ENCODE measurements at regions not wholly inside any gene's neighbourhood (a gene's known extent, or its start where the extent isn't known, plus 50 kb on each side); places are given as distances from the start of the nearest gene placed in this dataset.
"Not testable (repeated sequence)": the region's sequence is repeated elsewhere in the genome, so short reads cannot be mapped to it uniquely, and the experiment has no call there.

GRCh38 chr12:114600584-114600983, 83.4 kb downstream of the TBX3 start:
- DNase-seq; H3K9me3 ChIP-seq (ENCODE audit: control insufficient read depth in 2 of 3, low read length in 3 of 3); H3K4me1 ChIP-seq (ENCODE audit: control insufficient read depth in 2 of 2, insufficient read depth in 2 of 2, low read length in 2 of 2); H3K4me3 Mint-ChIP-seq; H3K4me3 ChIP-seq (ENCODE audit: low read length); H3K27ac Mint-ChIP-seq; POLR2A ChIA-PET; intact Hi-C loops (cut with micrococcal nuclease); ATAC-seq; CTCF ChIA-PET; H3K4me1 Mint-ChIP-seq; H3K27me3 ChIP-seq (ENCODE audit: control insufficient read depth in 2 of 2, insufficient read depth in 2 of 2, low read length in 2 of 2); H3K36me3 ChIP-seq (ENCODE audit: control insufficient read depth in 2 of 3, insufficient read depth in 3 of 3, low read length in 3 of 3); H3K27ac ChIP-seq (ENCODE audit: low read depth, low read length); H3K36me3 Mint-ChIP-seq: not testable (repeated sequence)
- Mint-ChIP-seq H3K27me3 (peaks cover 0 to 13% (median 0%) of the 10 kb centered on the region in 5 donors), H3K9me3 (peaks cover 0 to 24% (median 2%) of the 10 kb centered on the region in 11 donors)

GRCh38 chr12:114598111-114598510, 85.9 kb downstream of the TBX3 start:
- intact Hi-C loops (cut with micrococcal nuclease) = no loop called here
- H3K27me3 ChIP-seq (ENCODE audit: control insufficient read depth in 2 of 2, insufficient read depth in 2 of 2, low read length in 2 of 2) = no peaks in the 10 kb centered on the region
- peaks cover 0 to 13% (median 0%) of the 10 kb centered on the region in 5 donors for H3K27me3 Mint-ChIP-seq
- no peaks in the 10 kb centered on the region for H3K4me1 Mint-ChIP-seq
- no peaks in the 10 kb centered on the region for H3K36me3 Mint-ChIP-seq
- H3K27ac Mint-ChIP-seq = no peak overlapping the region
- ATAC-seq = no peak
- no peak overlapping the region for H3K4me3 ChIP-seq (ENCODE audit: low read length)
- no peak overlapping the region for H3K4me3 Mint-ChIP-seq
- ChIA-PET POLR2A (no interaction called here), CTCF (no interaction called here)
- H3K27ac ChIP-seq (ENCODE audit: low read depth, low read length) = no peak overlapping the region
- H3K9me3 Mint-ChIP-seq = peaks cover 2 to 24% (median 6%) of the 10 kb centered on the region in 11 donors
- H3K9me3 ChIP-seq (ENCODE audit: control insufficient read depth in 2 of 3, low read length in 3 of 3) = no peaks in the 10 kb centered on the region
- H3K4me1 ChIP-seq (ENCODE audit: control insufficient read depth in 2 of 2, insufficient read depth in 2 of 2, low read length in 2 of 2) = no peaks in the 10 kb centered on the region
- DNase-seq = no peak
- H3K36me3 ChIP-seq (ENCODE audit: control insufficient read depth in 2 of 3, insufficient read depth in 3 of 3, low read length in 3 of 3) = no peaks in the 10 kb centered on the region

- Histone ChIP-seq H3K27me3 (ENCODE audit: control insufficient read depth in 2 of 2, insufficient read depth in 2 of 2, low read length in 2 of 2) (no peaks in the 10 kb centered on the region), H3K4me1 (ENCODE audit: control insufficient read depth in 2 of 2, insufficient read depth in 2 of 2, low read length in 2 of 2) (no peaks in the 10 kb centered on the region), H3K36me3 (ENCODE audit: control insufficient read depth in 2 of 3, insufficient read depth in 3 of 3, low read length in 3 of 3) (no peaks in the 10 kb centered on the region), H3K27ac (ENCODE audit: low read depth, low read length) (no peak overlapping the region), H3K9me3 (ENCODE audit: control insufficient read depth in 2 of 3, low read length in 3 of 3) (no peaks in the 10 kb centered on the region), H3K4me3 (ENCODE audit: low read length) (no peak overlapping the region)
- H3K27ac Mint-ChIP-seq = no peak overlapping the region
- peaks cover 0 to 14% (median 7%) of the 10 kb centered on the region in 11 donors for H3K9me3 Mint-ChIP-seq
- ATAC-seq = no peak
- H3K36me3 Mint-ChIP-seq = no peaks in the 10 kb centered on the region
- CTCF ChIA-PET = no interaction called here
- intact Hi-C loops (cut with micrococcal nuclease) = no loop called here
- no peaks in the 10 kb centered on the region for H3K4me1 Mint-ChIP-seq
- DNase-seq = no peak
- H3K4me3 Mint-ChIP-seq = no peak overlapping the region
- peaks cover 0 to 7% (median 0%) of the 10 kb centered on the region in 5 donors for H3K27me3 Mint-ChIP-seq
- POLR2A ChIA-PET = no interaction called here
Observed at GRCh38 chr12:114592946-114593345, 91.0 kb downstream of the TBX3 start.

GRCh38 chr12:114588061-114588460, 95.9 kb downstream of the TBX3 start:
- peaks cover 0 to 14% (median 6%) of the 10 kb centered on the region in 11 donors for H3K9me3 Mint-ChIP-seq
- H3K27ac Mint-ChIP-seq = no peak overlapping the region
- no peaks in the 10 kb centered on the region for H3K36me3 Mint-ChIP-seq
- CTCF ChIA-PET = no interaction called here
- intact Hi-C loops (cut with micrococcal nuclease) = no loop called here
- POLR2A ChIA-PET = no interaction called here
- H3K27me3 Mint-ChIP-seq = peaks cover 0 to 13% (median under 1%) of the 10 kb centered on the region in 5 donors
- no peak overlapping the region for H3K4me3 ChIP-seq (ENCODE audit: low read length)
- ATAC-seq (no peak), DNase-seq (no peak)
- H3K27ac ChIP-seq (ENCODE audit: low read depth, low read length) = no peak overlapping the region
- H3K4me1 ChIP-seq (ENCODE audit: control insufficient read depth in 2 of 2, insufficient read depth in 2 of 2, low read length in 2 of 2) = no peaks in the 10 kb centered on the region
- no peak overlapping the region for H3K4me3 Mint-ChIP-seq
- H3K36me3 ChIP-seq (ENCODE audit: control insufficient read depth in 2 of 3, insufficient read depth in 3 of 3, low read length in 3 of 3) = no peaks in the 10 kb centered on the region
- H3K4me1 Mint-ChIP-seq = no peaks in the 10 kb centered on the region
- H3K9me3 ChIP-seq (ENCODE audit: control insufficient read depth in 2 of 3, low read length in 3 of 3) = no peaks in the 10 kb centered on the region
- H3K27me3 ChIP-seq (ENCODE audit: control insufficient read depth in 2 of 2, insufficient read depth in 2 of 2, low read length in 2 of 2) = no peaks in the 10 kb centered on the region

- Mint-ChIP-seq H3K4me1 (no peaks in the 10 kb centered on the region), H3K27me3 (peaks cover 0 to 38% (median 16%) of the 10 kb centered on the region in 5 donors), H3K4me3 (no peak overlapping the region), H3K27ac (no peak overlapping the region), H3K9me3 (peaks cover 0 to 4% (median 0%) of the 10 kb centered on the region in 11 donors), H3K36me3 (no peaks in the 10 kb centered on the region)
- Histone ChIP-seq H3K4me3 (ENCODE audit: low read length) (no peak overlapping the region), H3K27ac (ENCODE audit: low read depth, low read length) (no peak overlapping the region), H3K27me3 (ENCODE audit: control insufficient read depth in 2 of 2, insufficient read depth in 2 of 2, low read length in 2 of 2) (no peaks in the 10 kb centered on the region), H3K36me3 (ENCODE audit: control insufficient read depth in 2 of 3, insufficient read depth in 3 of 3, low read length in 3 of 3) (no peaks in the 10 kb centered on the region), H3K9me3 (ENCODE audit: control insufficient read depth in 2 of 3, low read length in 3 of 3) (no peaks in the 10 kb centered on the region), H3K4me1 (ENCODE audit: control insufficient read depth in 2 of 2, insufficient read depth in 2 of 2, low read length in 2 of 2) (no peaks in the 10 kb centered on the region)
- ChIA-PET CTCF (no interaction called here), POLR2A (no interaction called here)
- ATAC-seq (no peak), DNase-seq (no peak)
- intact Hi-C loops (cut with micrococcal nuclease) = no loop called here
Observed at GRCh38 chr12:114580306-114580705, 103.7 kb downstream of the TBX3 start.

GRCh38 chr12:114579389-114579788, 104.6 kb downstream of the TBX3 start:
- intact Hi-C loops (cut with micrococcal nuclease) = no loop called here
- Histone ChIP-seq H3K27me3 (ENCODE audit: control insufficient read depth in 2 of 2, insufficient read depth in 2 of 2, low read length in 2 of 2) (no peaks in the 10 kb centered on the region), H3K27ac (ENCODE audit: low read depth, low read length) (no peak overlapping the region), H3K4me1 (ENCODE audit: control insufficient read depth in 2 of 2, insufficient read depth in 2 of 2, low read length in 2 of 2) (no peaks in the 10 kb centered on the region), H3K4me3 (ENCODE audit: low read length) (no peak overlapping the region), H3K9me3 (ENCODE audit: control insufficient read depth in 2 of 3, low read length in 3 of 3) (no peaks in the 10 kb centered on the region), H3K36me3 (ENCODE audit: control insufficient read depth in 2 of 3, insufficient read depth in 3 of 3, low read length in 3 of 3) (no peaks in the 10 kb centered on the region)
- H3K36me3 Mint-ChIP-seq = no peaks in the 10 kb centered on the region
- peaks cover 0 to 38% (median 16%) of the 10 kb centered on the region in 5 donors for H3K27me3 Mint-ChIP-seq
- peaks cover 0 to 4% (median 0%) of the 10 kb centered on the region in 11 donors for H3K9me3 Mint-ChIP-seq
- no peak overlapping the region for H3K4me3 Mint-ChIP-seq
- H3K27ac Mint-ChIP-seq = no peak overlapping the region
- DNase-seq (no peak), ATAC-seq (no peak)
- H3K4me1 Mint-ChIP-seq = no peaks in the 10 kb centered on the region
- ChIA-PET CTCF (no interaction called here), POLR2A (no interaction called here)

GRCh38 chr12:114562654-114563053, 121.3 kb downstream of the TBX3 start:
- ChIA-PET CTCF (no interaction called here), POLR2A (no interaction called here)
- Histone ChIP-seq H3K4me3 (ENCODE audit: low read length) (no peak overlapping the region), H3K9me3 (ENCODE audit: control insufficient read depth in 2 of 3, low read length in 3 of 3) (no peaks in the 10 kb centered on the region), H3K4me1 (ENCODE audit: control insufficient read depth in 2 of 2, insufficient read depth in 2 of 2, low read length in 2 of 2) (no peaks in the 10 kb centered on the region), H3K36me3 (ENCODE audit: control insufficient read depth in 2 of 3, insufficient read depth in 3 of 3, low read length in 3 of 3) (no peaks in the 10 kb centered on the region), H3K27me3 (ENCODE audit: control insufficient read depth in 2 of 2, insufficient read depth in 2 of 2, low read length in 2 of 2) (no peaks in the 10 kb centered on the region), H3K27ac (ENCODE audit: low read depth, low read length) (no peak overlapping the region)
- no peaks in the 10 kb centered on the region for H3K4me1 Mint-ChIP-seq
- no peak for ATAC-seq
- peaks cover 0 to 3% (median 0%) of the 10 kb centered on the region in 11 donors for H3K9me3 Mint-ChIP-seq
- H3K27ac Mint-ChIP-seq = no peak overlapping the region
- H3K27me3 Mint-ChIP-seq = peaks cover 0 to 9% (median 0%) of the 10 kb centered on the region in 5 donors
- intact Hi-C loops (cut with micrococcal nuclease) = no loop called here
- no peak overlapping the region for H3K4me3 Mint-ChIP-seq
- DNase-seq = no peak
- H3K36me3 Mint-ChIP-seq = no peaks in the 10 kb centered on the region
